KMS-11 (cell line): ENCODE measurements at regions not wholly inside any gene's neighbourhood (a gene's known extent, or its start where the extent isn't known, plus 50 kb on each side); places are given as distances from the start of the nearest gene placed in this dataset.
"Not testable (repeated sequence)": the region's sequence is repeated elsewhere in the genome, so short reads cannot be mapped to it uniquely, and the experiment has no call there.

Source experiments
- H2AFZ ChIP-seq: fragments of 200-600 bp; sonication (generic); 2 replicates; pipeline ENCODE4 v1.6.1; 2016; ENCODE audit warnings: antibody characterized with exemption, mixed run types, low read depth
- H3K27ac ChIP-seq: fragments of 200-600 bp; sonication (generic); 2 replicates; pipeline ENCODE4 v1.6.1; 2016; ENCODE audit warnings: mild to moderate bottlenecking, mixed run types
- H3K27me3 ChIP-seq: fragments of 200-600 bp; sonication (generic); 2 replicates; pipeline ENCODE4 v1.6.1; 2017; ENCODE audit warnings: mild to moderate bottlenecking, low read depth, mixed run types, moderate library complexity; ENCODE audit not compliant: insufficient read depth
- H3K36me3 ChIP-seq: fragments of 200-600 bp; sonication (generic); 2 replicates; pipeline ENCODE4 v1.6.1; 2017; ENCODE audit warnings: mild to moderate bottlenecking, mixed run types; ENCODE audit not compliant: insufficient read depth
- H3K4me1 ChIP-seq: fragments of 200-600 bp; sonication (generic); 2 replicates; pipeline ENCODE4 v1.6.1; 2016; ENCODE audit warnings: mild to moderate bottlenecking, low read depth, mixed run types; ENCODE audit not compliant: poor library complexity, severe bottlenecking
- H3K4me2 ChIP-seq: fragments of 200-600 bp; sonication (generic); 2 replicates; pipeline ENCODE4 v1.7.0; 2016; ENCODE audit warnings: mild to moderate bottlenecking, mixed run types
- H3K4me3 ChIP-seq: fragments of 200-600 bp; sonication (generic); IDR thresholded peaks from 2 replicates; pipeline ENCODE4 v1.6.1; 2017; ENCODE audit warnings: low read depth, low read length, mixed read lengths; ENCODE audit not compliant: insufficient read depth
- H3K79me2 ChIP-seq: fragments of 200-600 bp; sonication (generic); 2 replicates; pipeline ENCODE4 v1.6.1; 2016; ENCODE audit warnings: low read depth, mixed run types; ENCODE audit not compliant: insufficient read depth
- H3K9ac ChIP-seq: fragments of 200-600 bp; sonication (generic); 2 replicates; pipeline ENCODE4 v1.6.1; 2016; ENCODE audit warnings: mild to moderate bottlenecking, mixed run types
- H4K20me1 ChIP-seq: fragments of 200-600 bp; sonication (generic); 2 replicates; pipeline ENCODE4 v1.6.1; 2016; ENCODE audit warnings: mild to moderate bottlenecking, mixed run types; ENCODE audit not compliant: insufficient read depth
- TF ChIP-seq, protein P1 (sequence below): fragments of 200-600 bp; sonication (generic); conservative IDR thresholded peaks from 2 replicates; pipeline ENCODE4 v1.6.1; 2017; ENCODE audit warnings: low read depth, mild to moderate bottlenecking, antibody characterized with exemption, low read length, moderate library complexity, mixed read lengths

DNA sequence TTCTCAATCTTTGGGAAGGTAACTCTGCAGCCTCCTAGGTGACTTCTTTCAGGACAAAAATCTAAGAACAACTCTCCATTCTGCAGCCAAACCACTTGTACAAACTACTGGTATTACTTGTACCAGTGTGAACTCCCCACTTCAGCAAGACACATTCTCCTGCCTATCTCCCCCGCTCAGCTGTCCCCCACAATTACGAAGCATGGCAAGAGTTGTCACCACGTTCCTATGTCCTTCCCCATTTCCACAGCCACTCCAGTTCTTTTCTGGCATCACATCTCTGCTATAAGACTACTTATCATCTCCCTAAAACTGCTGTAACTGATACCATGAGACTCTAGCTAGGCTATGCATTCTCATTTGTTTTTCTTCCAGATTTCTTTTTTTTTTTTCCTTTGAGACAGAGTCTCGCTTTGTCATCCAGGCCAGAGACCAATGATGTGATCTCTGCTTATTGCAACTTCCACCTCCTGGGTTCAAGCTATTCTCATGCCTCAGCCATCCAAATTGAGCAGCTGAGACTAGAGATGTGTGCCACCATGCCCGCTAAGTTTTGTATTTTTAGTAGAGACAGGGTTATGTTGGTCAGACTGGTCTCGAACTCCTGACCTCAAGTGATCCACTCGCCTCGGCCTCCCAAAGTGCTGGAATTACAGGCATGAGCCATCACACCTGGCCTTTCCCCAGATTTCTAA, 71.9 kb upstream of the CDON start:
- Histone ChIP-seq H3K79me2 (no peaks in the 10 kb centered on the region), H3K4me2 (no peak overlapping the region), H3K27me3 (no peaks in the 10 kb centered on the region), H3K36me3 (no peaks in the 10 kb centered on the region), H2AFZ (no peak overlapping the region), H3K27ac (no peak overlapping the region), H3K4me3 (no peak overlapping the region), H3K9ac (no peak overlapping the region), H3K4me1 (no peaks in the 10 kb centered on the region), H4K20me1 (no peaks in the 10 kb centered on the region)
- TF ChIP-seq, protein P1, sequence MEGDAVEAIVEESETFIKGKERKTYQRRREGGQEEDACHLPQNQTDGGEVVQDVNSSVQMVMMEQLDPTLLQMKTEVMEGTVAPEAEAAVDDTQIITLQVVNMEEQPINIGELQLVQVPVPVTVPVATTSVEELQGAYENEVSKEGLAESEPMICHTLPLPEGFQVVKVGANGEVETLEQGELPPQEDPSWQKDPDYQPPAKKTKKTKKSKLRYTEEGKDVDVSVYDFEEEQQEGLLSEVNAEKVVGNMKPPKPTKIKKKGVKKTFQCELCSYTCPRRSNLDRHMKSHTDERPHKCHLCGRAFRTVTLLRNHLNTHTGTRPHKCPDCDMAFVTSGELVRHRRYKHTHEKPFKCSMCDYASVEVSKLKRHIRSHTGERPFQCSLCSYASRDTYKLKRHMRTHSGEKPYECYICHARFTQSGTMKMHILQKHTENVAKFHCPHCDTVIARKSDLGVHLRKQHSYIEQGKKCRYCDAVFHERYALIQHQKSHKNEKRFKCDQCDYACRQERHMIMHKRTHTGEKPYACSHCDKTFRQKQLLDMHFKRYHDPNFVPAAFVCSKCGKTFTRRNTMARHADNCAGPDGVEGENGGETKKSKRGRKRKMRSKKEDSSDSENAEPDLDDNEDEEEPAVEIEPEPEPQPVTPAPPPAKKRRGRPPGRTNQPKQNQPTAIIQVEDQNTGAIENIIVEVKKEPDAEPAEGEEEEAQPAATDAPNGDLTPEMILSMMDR = no peak

DNA sequence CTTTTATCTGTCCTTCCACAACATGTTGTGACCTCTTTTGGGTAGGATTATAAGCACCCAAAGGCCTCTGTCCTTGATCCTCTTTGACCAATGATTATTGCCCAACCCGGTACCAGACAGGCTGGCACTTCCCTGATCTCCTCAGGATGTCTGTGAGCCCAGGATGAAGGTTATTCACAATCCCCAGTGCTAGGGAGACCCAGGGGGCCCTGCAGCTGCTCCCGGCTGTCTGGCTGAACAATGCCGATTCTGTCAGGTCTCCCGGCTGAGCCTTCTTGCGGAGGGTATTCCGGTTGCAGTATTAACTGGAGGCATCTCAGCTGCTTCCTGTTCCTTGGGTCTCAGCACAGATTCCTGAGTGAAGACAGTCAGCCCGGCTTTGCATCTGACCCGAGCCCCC, 71.2 kb upstream of the CDON start:
- Histone ChIP-seq H3K9ac (no peak overlapping the region), H3K4me1 (no peaks in the 10 kb centered on the region), H3K27me3 (no peaks in the 10 kb centered on the region), H3K4me3 (no peak overlapping the region), H3K79me2 (no peaks in the 10 kb centered on the region), H3K27ac (no peak overlapping the region), H3K36me3 (no peaks in the 10 kb centered on the region), H4K20me1 (no peaks in the 10 kb centered on the region), H2AFZ (no peak overlapping the region), H3K4me2 (no peak overlapping the region)
- TF ChIP-seq, protein P1 = no peak

DNA sequence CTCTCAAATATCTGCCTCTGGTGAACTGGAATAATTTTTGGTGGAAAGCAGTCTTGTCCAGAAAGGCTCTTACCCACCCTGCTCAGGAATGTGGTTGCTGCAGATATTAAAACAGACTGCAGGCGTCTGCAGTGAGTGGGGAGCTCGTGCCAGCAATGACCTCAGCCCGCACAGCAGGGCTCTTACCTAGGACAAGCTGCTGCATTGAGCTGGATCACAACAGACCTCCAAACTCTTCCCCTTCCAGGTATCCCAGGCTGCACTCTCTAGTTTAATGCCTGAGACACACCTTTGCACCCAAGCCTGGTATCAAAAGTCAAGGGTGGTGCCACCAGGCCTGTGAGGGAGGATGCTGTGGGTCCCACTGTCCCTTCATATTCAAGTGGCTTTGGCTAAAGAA, 69.7 kb upstream of the CDON start:
- no peaks in the 10 kb centered on the region for H3K4me1 ChIP-seq
- no peaks in the 10 kb centered on the region for H4K20me1 ChIP-seq
- H3K4me2 ChIP-seq = no peak overlapping the region
- no peak overlapping the region for H2AFZ ChIP-seq
- H3K27me3 ChIP-seq = no peaks in the 10 kb centered on the region
- TF ChIP-seq, protein P1 = no peak
- no peak overlapping the region for H3K27ac ChIP-seq
- no peak overlapping the region for H3K4me3 ChIP-seq
- no peaks in the 10 kb centered on the region for H3K36me3 ChIP-seq
- H3K9ac ChIP-seq = no peak overlapping the region
- no peaks in the 10 kb centered on the region for H3K79me2 ChIP-seq

DNA sequence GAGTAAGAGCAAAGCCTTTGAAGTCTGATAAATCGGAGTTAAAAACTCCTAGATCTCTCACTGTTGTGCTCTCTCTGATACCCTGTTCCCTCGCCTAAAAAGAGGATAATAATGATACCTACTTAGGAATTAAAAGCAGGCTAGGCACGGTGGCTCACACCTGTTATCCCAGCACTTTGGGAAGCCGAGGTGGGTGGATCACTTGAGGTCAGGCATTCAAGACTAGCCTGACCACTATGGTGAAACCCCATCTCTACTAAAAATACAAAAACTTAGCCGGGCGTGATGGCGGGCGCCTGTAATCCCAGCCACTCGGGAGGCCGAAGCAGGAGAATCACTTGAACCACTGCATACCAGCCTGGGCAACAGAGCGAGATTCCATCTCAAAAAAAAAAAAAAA, 68.1 kb upstream of the CDON start:
- not testable (repeated sequence) for H3K79me2 ChIP-seq, H4K20me1 ChIP-seq, H3K4me3 ChIP-seq, H3K4me1 ChIP-seq, H3K4me2 ChIP-seq, H2AFZ ChIP-seq, H3K27me3 ChIP-seq, H3K36me3 ChIP-seq, H3K27ac ChIP-seq, H3K9ac ChIP-seq
